22Rv1 (cell line): ENCODE measurements at regions not wholly inside any gene's neighbourhood (a gene's known extent, or its start where the extent isn't known, plus 50 kb on each side); places are given as distances from the start of the nearest gene placed in this dataset.

ENCODE experiments used
- ZFX ChIP-seq: fragments of 450-650 bp; IDR thresholded peaks from 2 replicates; pipeline ENCODE4 v1.6.1; 2017; ENCODE audit warnings: antibody characterized with exemption, borderline replicate concordance
- TF ChIP-seq, protein P1 (sequence below): fragments of 450-650 bp; IDR thresholded peaks from 2 replicates; pipeline ENCODE4 v1.5.1; 2017; ENCODE audit warnings: mild to moderate bottlenecking

DNA sequence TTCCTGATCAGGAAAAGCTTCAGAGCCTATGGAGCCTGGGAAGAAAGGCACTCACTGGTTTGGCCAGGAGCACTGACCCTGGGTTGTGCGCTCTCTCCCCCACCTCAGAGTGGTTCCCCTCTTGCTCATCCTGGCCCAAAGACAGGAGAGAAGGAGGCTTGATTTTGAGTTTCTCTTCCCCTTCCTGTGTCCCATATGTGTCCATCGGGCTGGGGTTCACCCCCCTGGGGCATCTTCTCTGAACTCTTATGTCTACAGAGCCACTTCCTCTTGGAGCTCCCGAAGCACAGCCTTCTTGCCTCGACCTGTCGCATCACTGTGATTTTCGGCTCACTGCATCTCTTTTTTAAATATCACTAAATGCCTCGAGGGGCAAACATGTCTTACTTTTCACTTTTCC lies 692.3 kb downstream of the RNF144A start:
- TF ChIP-seq, protein P1, sequence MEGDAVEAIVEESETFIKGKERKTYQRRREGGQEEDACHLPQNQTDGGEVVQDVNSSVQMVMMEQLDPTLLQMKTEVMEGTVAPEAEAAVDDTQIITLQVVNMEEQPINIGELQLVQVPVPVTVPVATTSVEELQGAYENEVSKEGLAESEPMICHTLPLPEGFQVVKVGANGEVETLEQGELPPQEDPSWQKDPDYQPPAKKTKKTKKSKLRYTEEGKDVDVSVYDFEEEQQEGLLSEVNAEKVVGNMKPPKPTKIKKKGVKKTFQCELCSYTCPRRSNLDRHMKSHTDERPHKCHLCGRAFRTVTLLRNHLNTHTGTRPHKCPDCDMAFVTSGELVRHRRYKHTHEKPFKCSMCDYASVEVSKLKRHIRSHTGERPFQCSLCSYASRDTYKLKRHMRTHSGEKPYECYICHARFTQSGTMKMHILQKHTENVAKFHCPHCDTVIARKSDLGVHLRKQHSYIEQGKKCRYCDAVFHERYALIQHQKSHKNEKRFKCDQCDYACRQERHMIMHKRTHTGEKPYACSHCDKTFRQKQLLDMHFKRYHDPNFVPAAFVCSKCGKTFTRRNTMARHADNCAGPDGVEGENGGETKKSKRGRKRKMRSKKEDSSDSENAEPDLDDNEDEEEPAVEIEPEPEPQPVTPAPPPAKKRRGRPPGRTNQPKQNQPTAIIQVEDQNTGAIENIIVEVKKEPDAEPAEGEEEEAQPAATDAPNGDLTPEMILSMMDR = no peak
- no peak for TF ChIP-seq ZFX
